ENCODE measurements at regions not wholly inside any gene's neighbourhood (a gene's known extent, or its start where the extent isn't known, plus 50 kb on each side); places are given as distances from the start of the nearest gene placed in this dataset.

GRCh38 chr5:156093024-156093423 is 233.9 kb upstream of the SGCD start:
- TF ChIP-seq CTCF (conservative IDR thresholded peaks at IDR 0.05; ENCODE audit: low read depth, low read length): no peak
- DNase-seq (ENCODE audit: low read depth): no peak
- H3K4me3 ChIP-seq (ENCODE audit: low read depth, low read length): no peak overlapping the region

- TF ChIP-seq CTCF (conservative IDR thresholded peaks at IDR 0.05; ENCODE audit: low read depth, low read length): no peak
- no peak overlapping the region for H3K4me3 ChIP-seq (ENCODE audit: low read depth, low read length)
- DNase-seq (ENCODE audit: low read depth): no peak
Observed at GRCh38 chr5:156094001-156094400, 233.0 kb upstream of the SGCD start.

GRCh38 chr5:156095709-156096241 is 231.2 kb upstream of the SGCD start:
- TF ChIP-seq CTCF (conservative IDR thresholded peaks at IDR 0.05; ENCODE audit: low read depth, low read length): no peak
- no peak overlapping the region for H3K4me3 ChIP-seq (ENCODE audit: low read depth, low read length)
- no peak for DNase-seq (ENCODE audit: low read depth)

GRCh38 chr5:156096259-156096658 is 230.7 kb upstream of the SGCD start:
- no peak for TF ChIP-seq CTCF (conservative IDR thresholded peaks at IDR 0.05; ENCODE audit: low read depth, low read length)
- H3K4me3 ChIP-seq (ENCODE audit: low read depth, low read length): no peak overlapping the region
- no peak for DNase-seq (ENCODE audit: low read depth)

- H3K4me3 ChIP-seq (ENCODE audit: low read depth, low read length): no peak overlapping the region
- no peak for DNase-seq (ENCODE audit: low read depth)
- TF ChIP-seq CTCF (conservative IDR thresholded peaks at IDR 0.05; ENCODE audit: low read depth, low read length): no peak
Observed at GRCh38 chr5:156103155-156103885, 223.6 kb upstream of the SGCD start.

GRCh38 chr5:156109317-156110023 is 217.5 kb upstream of the SGCD start:
- H3K4me3 ChIP-seq (ENCODE audit: low read depth, low read length): no peak overlapping the region
- no peak for TF ChIP-seq CTCF (conservative IDR thresholded peaks at IDR 0.05; ENCODE audit: low read depth, low read length)
- DNase-seq (ENCODE audit: low read depth): no peak

Measured in choroid plexus epithelial cell (primary cell).